Activated CD4-positive, alpha-beta T cell treated with anti-CD3 and anti-CD28 coated beads, Interleukin-10, Interleukin-2, amounts not matched to agents 100 ng/mL and 50 ng/mL, durations not matched to agents 16 hours and 8 hours (primary cell): ENCODE measurements at regions not wholly inside any gene's neighbourhood (a gene's known extent, or its start where the extent isn't known, plus 50 kb on each side); places are given as distances from the start of the nearest gene placed in this dataset.

ENCODE experiments used
- DNase-seq: peaks from one replicate; pipeline ENCODE4 v3.0.0-alpha.2; 2020

GRCh38 chr3:124381575-124382333 lies 348.5 kb upstream of the UMPS start:
- no peak for DNase-seq

GRCh38 chr3:124383051-124383450 lies 347.2 kb upstream of the UMPS start:
- DNase-seq = no peak

GRCh38 chr3:124383846-124384466 lies 346.3 kb upstream of the UMPS start:
- DNase-seq = no peak

- no peak for DNase-seq
Observed at GRCh38 chr3:124384527-124384926, 345.7 kb upstream of the UMPS start.

GRCh38 chr3:124385996-124386395 lies 344.3 kb upstream of the UMPS start:
- no peak for DNase-seq

- DNase-seq = no peak
Observed at GRCh38 chr3:124386996-124387595, 343.2 kb upstream of the UMPS start.

GRCh38 chr3:124391774-124392173 lies 338.5 kb upstream of the UMPS start:
- no peak for DNase-seq

GRCh38 chr3:124393340-124393739 lies 336.9 kb upstream of the UMPS start:
- DNase-seq = no peak

GRCh38 chr3:124395162-124395561 lies 335.1 kb upstream of the UMPS start:
- DNase-seq = no peak

- no peak for DNase-seq
Observed at GRCh38 chr3:124395584-124396338, 334.5 kb upstream of the UMPS start.

GRCh38 chr3:124396339-124396950 lies 333.8 kb upstream of the UMPS start:
- DNase-seq = no peak

- no peak for DNase-seq
Observed at GRCh38 chr3:124397088-124397487, 333.2 kb upstream of the UMPS start.

- no peak for DNase-seq
Observed at GRCh38 chr3:124398594-124398993, 331.7 kb upstream of the UMPS start.

- DNase-seq = no peak
Observed at GRCh38 chr3:124401843-124402242, 328.4 kb upstream of the UMPS start.

GRCh38 chr3:124402791-124403190 lies 327.5 kb upstream of the UMPS start:
- no peak for DNase-seq

GRCh38 chr3:124404621-124405020 lies 325.6 kb upstream of the UMPS start:
- no peak for DNase-seq

- DNase-seq = no peak
Observed at GRCh38 chr3:124407260-124407659, 323.0 kb upstream of the UMPS start.

GRCh38 chr3:124409650-124410275 lies 320.5 kb upstream of the UMPS start:
- no peak for DNase-seq

GRCh38 chr3:124410471-124410870 lies 319.8 kb upstream of the UMPS start:
- DNase-seq = no peak

GRCh38 chr3:124411728-124412127 lies 318.5 kb upstream of the UMPS start:
- no peak for DNase-seq

- no peak for DNase-seq
Observed at GRCh38 chr3:124412644-124413043, 317.6 kb upstream of the UMPS start.

- no peak for DNase-seq
Observed at GRCh38 chr3:124413393-124413792, 316.9 kb upstream of the UMPS start.
